Stimulated activated CD4-positive, alpha-beta T cell treated with anti-CD3 and anti-CD28 coated beads, Interleukin-2, amount 100 ng/mL, for 4 hours (primary cell): ENCODE measurements at regions not wholly inside any gene's neighbourhood (a gene's known extent, or its start where the extent isn't known, plus 50 kb on each side); places are given as distances from the start of the nearest gene placed in this dataset.

Experiments used
- DNase-seq: peaks from one replicate; pipeline ENCODE4 v3.0.0-alpha.2; 2020; ENCODE audit warnings: low read depth

- no peak for DNase-seq
These were observed 1970.4 kb upstream of the WWC1 start for GRCh38 chr5:166320920-166321480.

GRCh38 chr5:166324372-166324771 is 1967.1 kb upstream of the WWC1 start:
- DNase-seq: no peak

- DNase-seq: no peak
These were observed 1962.2 kb upstream of the WWC1 start for GRCh38 chr5:166329149-166329800.

GRCh38 chr5:166330036-166330435 is 1961.4 kb upstream of the WWC1 start:
- no peak for DNase-seq

DNA sequence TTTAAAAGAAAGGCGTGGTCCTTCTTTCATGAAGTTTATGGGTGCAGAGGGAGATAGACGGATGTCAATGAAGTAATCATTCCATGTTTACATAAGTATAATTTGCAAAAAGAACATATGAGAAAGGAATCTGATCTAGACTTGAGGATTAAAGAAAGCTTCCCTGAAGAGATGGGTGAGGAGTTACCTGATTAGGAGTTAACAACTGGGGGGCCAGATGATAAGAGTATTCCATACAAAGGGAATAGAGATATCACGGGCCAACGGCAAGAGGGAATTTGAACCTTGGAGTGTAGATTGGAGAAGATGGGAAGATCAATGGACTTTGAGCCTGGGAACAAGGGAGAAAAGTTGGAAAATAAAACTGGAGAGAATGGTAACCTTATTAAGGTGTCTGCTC is 1959.9 kb upstream of the WWC1 start:
- DNase-seq: no peak

- no peak for DNase-seq
These were observed 1952.6 kb upstream of the WWC1 start for GRCh38 chr5:166338801-166339200.

- no peak for DNase-seq
These were observed 1951.4 kb upstream of the WWC1 start for GRCh38 chr5:166340039-166340438.

- DNase-seq: no peak
These were observed 1949.6 kb upstream of the WWC1 start for GRCh38 chr5:166341740-166342337.

DNA sequence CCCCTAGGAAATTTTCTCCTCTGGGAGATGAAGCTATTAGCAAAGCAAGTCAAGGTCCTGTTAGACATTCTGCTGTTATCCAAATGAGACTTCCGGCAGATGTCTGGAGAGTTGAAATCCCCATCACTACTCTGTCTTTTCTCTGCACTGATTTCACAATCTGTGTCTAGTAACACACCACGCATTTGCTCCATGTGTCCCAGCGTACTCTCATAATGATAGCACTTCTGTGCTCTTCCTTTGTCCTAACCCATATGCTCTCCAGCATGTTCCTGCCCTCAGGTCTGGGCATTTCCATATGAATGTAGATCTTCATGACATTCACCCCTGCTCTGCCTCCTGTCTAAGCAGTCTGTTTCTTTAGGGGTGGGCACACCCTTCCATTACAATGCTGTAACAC is 1949.0 kb upstream of the WWC1 start:
- DNase-seq: no peak

DNA sequence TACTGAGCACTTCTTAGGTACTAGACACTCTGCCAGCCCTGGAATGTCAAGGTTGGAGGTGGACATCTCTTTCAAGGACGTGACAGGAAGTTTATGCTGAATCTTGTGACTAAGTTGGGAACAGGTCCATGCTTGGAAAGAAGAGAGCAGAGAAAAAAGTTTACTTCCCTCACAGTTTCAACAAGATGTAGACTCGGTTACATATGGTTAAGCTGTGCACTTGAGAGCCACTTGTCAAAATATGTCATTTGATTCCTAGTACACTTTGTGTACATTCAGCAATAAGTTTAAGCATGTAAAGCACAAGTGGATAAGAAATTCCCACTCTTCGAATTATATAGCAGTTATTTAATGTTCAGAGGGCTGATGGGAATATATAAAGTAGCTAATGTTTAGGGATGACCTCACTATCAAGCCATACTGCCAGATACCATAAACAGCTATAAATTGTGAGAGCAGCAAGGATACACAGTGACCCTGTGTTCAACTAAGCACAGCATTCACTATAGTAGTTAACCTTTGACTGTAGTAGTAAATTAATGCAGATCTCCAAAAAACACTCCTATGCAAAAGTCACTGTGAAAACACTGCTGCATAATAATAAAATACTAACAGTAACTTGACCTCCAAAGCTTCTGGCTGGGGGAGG is 1944.6 kb upstream of the WWC1 start:
- DNase-seq: no peak

- no peak for DNase-seq
These were observed 1942.4 kb upstream of the WWC1 start for GRCh38 chr5:166349046-166349445.

- DNase-seq: no peak
These were observed 1937.9 kb upstream of the WWC1 start for GRCh38 chr5:166353580-166353979.

DNA sequence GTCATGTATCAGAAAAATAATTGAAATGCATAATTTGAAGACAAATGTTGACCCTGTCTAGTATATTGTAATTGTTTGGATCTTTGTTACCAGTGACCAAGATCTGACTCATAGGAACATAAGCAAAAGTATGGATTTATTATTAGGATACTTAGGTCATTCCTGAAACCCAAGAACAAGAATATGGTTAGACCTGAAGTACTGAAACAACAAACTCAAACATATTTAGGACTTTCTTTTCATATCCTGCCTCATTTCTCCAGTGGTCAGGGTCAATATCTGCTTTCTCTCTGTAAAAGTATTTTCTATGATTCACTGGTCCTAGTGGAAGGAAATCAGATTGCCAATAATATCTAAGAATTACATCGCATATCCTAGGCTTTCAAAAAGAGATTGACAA is 1937.1 kb upstream of the WWC1 start:
- no peak for DNase-seq

DNA sequence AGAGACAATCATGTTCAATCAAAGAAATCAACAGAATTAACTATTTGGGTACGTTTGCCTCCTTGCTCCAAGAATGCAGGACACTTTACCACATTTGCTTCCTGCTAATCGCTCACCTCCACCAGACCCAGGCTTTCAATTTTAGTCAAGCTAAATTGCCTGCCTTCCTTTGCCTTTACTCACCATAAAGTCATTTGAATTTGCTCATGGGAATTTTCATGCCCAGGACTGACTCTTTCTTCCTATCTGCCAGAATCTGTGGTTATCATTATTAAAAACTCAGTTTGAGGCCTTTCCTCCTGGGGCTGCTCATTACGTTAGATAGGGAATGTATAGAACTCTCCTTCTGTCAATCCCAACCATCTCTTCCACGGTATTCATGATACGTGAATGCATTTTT is 1935.3 kb upstream of the WWC1 start:
- DNase-seq: no peak

- no peak for DNase-seq
These were observed 1933.2 kb upstream of the WWC1 start for GRCh38 chr5:166358127-166358830.

- DNase-seq: no peak
These were observed 1928.2 kb upstream of the WWC1 start for GRCh38 chr5:166363087-166363760.

DNA sequence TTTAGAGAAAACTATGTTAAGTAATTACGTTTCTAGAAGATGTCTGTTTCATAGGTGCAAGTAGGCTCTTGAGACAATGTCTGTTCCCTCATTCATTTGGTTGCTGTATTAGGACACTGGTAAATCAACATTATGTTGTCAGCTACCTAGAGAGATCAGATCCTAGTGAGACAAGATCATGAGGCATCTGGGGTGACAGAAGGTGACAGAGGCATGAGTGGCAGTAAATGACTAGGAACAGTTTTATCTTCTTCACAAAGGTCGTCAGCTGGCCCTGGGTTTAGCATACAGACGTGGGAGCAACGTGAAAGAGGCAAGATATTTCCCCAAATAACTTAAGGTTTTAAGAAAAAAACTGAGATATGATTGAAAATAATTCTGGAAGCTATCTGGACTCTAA is 1926.3 kb upstream of the WWC1 start:
- no peak for DNase-seq

DNA sequence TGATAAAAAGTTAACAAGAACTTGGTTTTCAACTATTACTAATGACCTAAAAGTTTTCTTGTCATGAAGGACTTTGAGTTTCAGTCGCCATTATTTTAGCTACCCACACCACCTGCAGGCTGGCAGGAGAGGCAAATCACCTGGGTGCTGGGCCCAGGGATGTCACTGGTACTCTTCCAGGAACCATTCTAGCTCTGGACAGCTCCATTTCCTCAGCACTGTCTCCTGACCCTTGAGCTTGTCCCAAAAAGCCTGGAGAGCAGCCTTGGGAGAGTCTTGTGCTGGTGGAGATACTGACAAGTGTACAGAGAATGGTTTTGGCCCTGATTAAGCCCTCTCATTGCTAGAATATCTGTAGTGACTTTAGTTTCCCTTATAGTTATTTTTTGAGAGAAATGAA is 1924.1 kb upstream of the WWC1 start:
- no peak for DNase-seq

- DNase-seq: no peak
These were observed 1922.1 kb upstream of the WWC1 start for GRCh38 chr5:166369346-166369745.

- DNase-seq: no peak
These were observed 1921.6 kb upstream of the WWC1 start for GRCh38 chr5:166369807-166370206.

- no peak for DNase-seq
These were observed 1920.3 kb upstream of the WWC1 start for GRCh38 chr5:166370928-166371690.
